SK-N-DZ (cell line): ENCODE measurements at regions not wholly inside any gene's neighbourhood (a gene's known extent, or its start where the extent isn't known, plus 50 kb on each side); places are given as distances from the start of the nearest gene placed in this dataset.
A peak's percentile ranks its signal among the peaks of the same experiment; 100 is the strongest.

ENCODE experiments used
- DNase-seq: peaks from one replicate; pipeline ENCODE4 v3.0.0-alpha.2; 2015; ENCODE audit warnings: low spot score

GRCh38 chr3:39000008-39000450 lies 51.7 kb downstream of the SCN11A start:
- DNase-seq, result peak; percentile 64

GRCh38 chr3:38998086-38998485 lies 53.7 kb downstream of the SCN11A start:
- DNase-seq, result no peak

- DNase-seq, result peak; percentile 62
These were observed 55.6 kb downstream of the SCN11A start for GRCh38 chr3:38996193-38996592.

- DNase-seq, result no peak
These were observed 57.5 kb downstream of the SCN11A start for GRCh38 chr3:38994251-38994650.

GRCh38 chr3:38992117-38992760 lies 59.5 kb downstream of the SCN11A start:
- no peak for DNase-seq

- no peak for DNase-seq
These were observed 61.1 kb downstream of the SCN11A start for GRCh38 chr3:38990621-38991020.

- no peak for DNase-seq
These were observed 61.7 kb downstream of the SCN11A start for GRCh38 chr3:38989917-38990510.

- no peak for DNase-seq
These were observed 62.8 kb downstream of the SCN11A start for GRCh38 chr3:38988955-38989354.

- no peak for DNase-seq
These were observed 64.3 kb downstream of the SCN11A start for GRCh38 chr3:38987456-38987855.

GRCh38 chr3:38986901-38987300 lies 64.8 kb downstream of the SCN11A start:
- no peak for DNase-seq

- no peak for DNase-seq
These were observed 65.8 kb downstream of the SCN11A start for GRCh38 chr3:38985981-38986380.

- DNase-seq, result no peak
These were observed 66.2 kb downstream of the SCN11A start for GRCh38 chr3:38985581-38985980.

- no peak for DNase-seq
These were observed 67.0 kb downstream of the SCN11A start for GRCh38 chr3:38984731-38985130.

- DNase-seq, result no peak
These were observed 67.6 kb downstream of the SCN11A start for GRCh38 chr3:38984110-38984509.

GRCh38 chr3:38980938-38981337 lies 70.8 kb downstream of the SCN11A start:
- peak; percentile 9 for DNase-seq

- no peak for DNase-seq
These were observed 73.0 kb downstream of the SCN11A start for GRCh38 chr3:38978729-38979128.

- no peak for DNase-seq
These were observed 80.7 kb downstream of the SCN11A start for GRCh38 chr3:38970851-38971638.

- DNase-seq, result no peak
These were observed 82.2 kb downstream of the SCN11A start for GRCh38 chr3:38969317-38970235.

- no peak for DNase-seq
These were observed 82.9 kb downstream of the SCN11A start for GRCh38 chr3:38968891-38969290.

GRCh38 chr3:38968403-38968802 lies 83.3 kb downstream of the SCN11A start:
- no peak for DNase-seq

GRCh38 chr3:38967693-38967989 lies 84.1 kb downstream of the SCN11A start:
- no peak for DNase-seq
